ENCODE measurements at regions not wholly inside any gene's neighbourhood (a gene's known extent, or its start where the extent isn't known, plus 50 kb on each side); places are given as distances from the start of the nearest gene placed in this dataset.
"Not testable (repeated sequence)": the region's sequence is repeated elsewhere in the genome, so short reads cannot be mapped to it uniquely, and the experiment has no call there.

- peak; percentile 31 for DNase-seq
Measured at GRCh38 chr20:22691369-22692118, 107.2 kb upstream of the FOXA2 start.

GRCh38 chr20:22692119-22692475 lies 107.7 kb upstream of the FOXA2 start:
- no peak for DNase-seq

- DNase-seq = not testable (repeated sequence)
Measured at GRCh38 chr20:22692620-22693019, 108.2 kb upstream of the FOXA2 start.

- no peak for DNase-seq
Measured at GRCh38 chr20:22696759-22697158, 112.4 kb upstream of the FOXA2 start.

- no peak for DNase-seq
Measured at GRCh38 chr20:22698259-22698842, 114.0 kb upstream of the FOXA2 start.

- DNase-seq = no peak
Measured at GRCh38 chr20:22699396-22699795, 115.0 kb upstream of the FOXA2 start.

- no peak for DNase-seq
Measured at GRCh38 chr20:22700367-22700766, 116.0 kb upstream of the FOXA2 start.

GRCh38 chr20:22701679-22702308 lies 117.4 kb upstream of the FOXA2 start:
- DNase-seq = no peak

- no peak for DNase-seq
Measured at GRCh38 chr20:22703843-22704242, 119.5 kb upstream of the FOXA2 start.

- DNase-seq = no peak
Measured at GRCh38 chr20:22711971-22712755, 127.8 kb upstream of the FOXA2 start.

- no peak for DNase-seq
Measured at GRCh38 chr20:22716821-22717351, 132.5 kb upstream of the FOXA2 start.

GRCh38 chr20:22717466-22717865 lies 133.1 kb upstream of the FOXA2 start:
- no peak for DNase-seq

- no peak for DNase-seq
Measured at GRCh38 chr20:22719167-22719591, 134.8 kb upstream of the FOXA2 start.

- DNase-seq = no peak
Measured at GRCh38 chr20:22720206-22720605, 135.8 kb upstream of the FOXA2 start.

GRCh38 chr20:22722811-22723210 lies 138.4 kb upstream of the FOXA2 start:
- DNase-seq = no peak

GRCh38 chr20:22723659-22724058 lies 139.3 kb upstream of the FOXA2 start:
- DNase-seq = no peak

- no peak for DNase-seq
Measured at GRCh38 chr20:22728146-22728745, 143.9 kb upstream of the FOXA2 start.

GRCh38 chr20:22729180-22729579 lies 144.8 kb upstream of the FOXA2 start:
- no peak for DNase-seq

GRCh38 chr20:22729616-22730236 lies 145.4 kb upstream of the FOXA2 start:
- no peak for DNase-seq

GRCh38 chr20:22732751-22733150 lies 148.4 kb upstream of the FOXA2 start:
- DNase-seq = no peak

GRCh38 chr20:22734946-22735647 lies 150.7 kb upstream of the FOXA2 start:
- not testable (repeated sequence) for DNase-seq

- DNase-seq = no peak
Measured at GRCh38 chr20:22740829-22741228, 156.5 kb upstream of the FOXA2 start.
